Stomach (tissue), 8 donors: ENCODE measurements at regions not wholly inside any gene's neighbourhood (a gene's known extent, or its start where the extent isn't known, plus 50 kb on each side); places are given as distances from the start of the nearest gene placed in this dataset.

Experiments used
- DNase-seq, 2 donors: peaks; one replicate each; pipeline versions ENCODE4 v3.0.0 to v3.0.0-alpha.2; 2013 to 2019
- H3K27ac ChIP-seq, 5 donors: fragments of 200-600 bp in 4 of 5; sonication (generic) in 4 of 5; one replicate each; pipeline ENCODE4 v1.5.1; 2013 to 2019; ENCODE audit warnings: mild to moderate bottlenecking in 1 of 5, moderate library complexity in 1 of 5
- H3K27me3 ChIP-seq, 3 donors: fragments of 200-600 bp; sonication (generic); one replicate each; pipeline ENCODE4 v1.5.1; 2017 to 2019; ENCODE audit warnings: mixed run types in 1 of 3
- H3K36me3 ChIP-seq, 4 donors: fragments of 200-600 bp; sonication (generic); 1 replicate in 3 of 4; 2 replicates in 1 of 4; pipeline ENCODE4 v1.5.1; 2016 to 2019
- H3K4me1 ChIP-seq, 4 donors: fragments of 200-600 bp; sonication (generic); one replicate each; pipeline ENCODE4 v1.5.1; 2016 to 2019
- H3K4me3 ChIP-seq, 4 donors: fragments of 200-600 bp; sonication (generic) in 3 of 4; one replicate each; pipeline ENCODE4 v1.5.1; 2016 to 2019; ENCODE audit warnings: mild to moderate bottlenecking in 1 of 4
- H3K9me3 ChIP-seq, 4 donors: fragments of 200-600 bp; sonication (generic); one replicate each; pipeline ENCODE4 v1.5.1; 2016 to 2019
- CTCF ChIP-seq, 7 experiments: fragments of 450-650 bp in 4 of 7; fragments of 200-600 bp in 3 of 7; sonication (generic) in 3 of 7; IDR thresholded peaks; one replicate each; pipeline ENCODE4 v1.5.1; 2016 to 2019; ENCODE audit warnings: antibody characterized with exemption in 7 of 7, control low read depth in 2 of 7, mild to moderate bottlenecking in 1 of 7
- EP300 ChIP-seq: sonication (generic); formaldehyde crosslinking; IDR thresholded peaks from one replicate; pipeline ENCODE4 v1.6.1; 2017; ENCODE audit warnings: antibody characterized with exemption
- POLR2A ChIP-seq, 4 donors: fragments of 450-650 bp; IDR thresholded peaks; one replicate each; pipeline ENCODE4 v1.6.1; 2016; ENCODE audit warnings: antibody characterized with exemption in 4 of 4, control low read depth in 2 of 4, mild to moderate bottlenecking in 1 of 4, moderate library complexity in 1 of 4
- POLR2AphosphoS5 ChIP-seq, 3 donors: sonication (generic); formaldehyde crosslinking; IDR thresholded peaks; one replicate each; pipeline ENCODE4 v1.6.1; 2016; ENCODE audit warnings: antibody characterized with exemption in 3 of 3
- WGBS, 5 donors: extraction: QIAGEN DNeasy Blood & Tissue Kit in 3 of 5; methylation state at CpG; one replicate each; pipeline versions ENCODE4 v1.1.5 to v1.1.7; 2013 to 2018; 5-methylcytosine and 5-hydroxymethylcytosine counted together
- intact Hi-C: fragments of 100-400 bp; cut with DNase I; formaldehyde crosslinking; loops from one replicate; pipeline ENCODE4 v1.15.1; 2023; ENCODE audit warnings: low total_unique reads
- donor health status: healthy with polysubstance abuse.
- donor health status: Bipolar disorder and iron deficiency.
- donor health status: healthy.

- intact Hi-C loops = no loop called here
- H3K4me3 ChIP-seq = no peak overlapping the region
- H3K27me3 ChIP-seq = no peaks in the 10 kb centered on the region
- no peak for DNase-seq
- TF ChIP-seq EP300 (no peak), POLR2A (IDR thresholded peaks at IDR 0.05) (no peak), CTCF (IDR thresholded peaks at IDR 0.05) (no peak), POLR2AphosphoS5 (IDR thresholded peaks at IDR 0.05) (no peak)
- H3K9me3 ChIP-seq = no peaks in the 10 kb centered on the region
- WGBS, 5 donors = 74 to 83% (median 77%) methylated on average over 4 of the region's 4 CpGs
- H3K4me1 ChIP-seq = no peaks in the 10 kb centered on the region
- H3K27ac ChIP-seq = no peak overlapping the region
- H3K36me3 ChIP-seq = no peaks in the 10 kb centered on the region
Measured at GRCh38 chr12:77504466-77504865, 326.2 kb upstream of the NAV3 start.

GRCh38 chr12:77500089-77500488 is 330.6 kb upstream of the NAV3 start:
- Histone ChIP-seq H3K36me3 (no peaks in the 10 kb centered on the region), H3K4me3 (no peak overlapping the region), H3K27ac (no peak overlapping the region), H3K27me3 (no peaks in the 10 kb centered on the region), H3K4me1 (no peaks in the 10 kb centered on the region), H3K9me3 (no peaks in the 10 kb centered on the region)
- intact Hi-C loops = no loop called here
- no peak for DNase-seq
- no peak for TF ChIP-seq POLR2A (IDR thresholded peaks at IDR 0.05)
- no peak for TF ChIP-seq EP300
- TF ChIP-seq POLR2AphosphoS5 (IDR thresholded peaks at IDR 0.05) = no peak
- TF ChIP-seq CTCF (IDR thresholded peaks at IDR 0.05) = no peak

GRCh38 chr12:77497647-77498046 is 333.0 kb upstream of the NAV3 start:
- Histone ChIP-seq H3K4me1 (no peaks in the 10 kb centered on the region), H3K27me3 (no peaks in the 10 kb centered on the region), H3K36me3 (no peaks in the 10 kb centered on the region), H3K4me3 (no peak overlapping the region), H3K9me3 (no peaks in the 10 kb centered on the region), H3K27ac (no peak overlapping the region)
- TF ChIP-seq POLR2A (IDR thresholded peaks at IDR 0.05) (no peak), CTCF (IDR thresholded peaks at IDR 0.05) (no peak), EP300 (no peak), POLR2AphosphoS5 (IDR thresholded peaks at IDR 0.05) (no peak)
- no peak for DNase-seq
- 74 to 87% (median 76%) methylated on average over 1 of the region's 1 CpG for whole genome bisulfite sequencing, 5 donors
- intact Hi-C loops = no loop called here

- intact Hi-C loops = no loop called here
- DNase-seq = no peak
- 86 to 93% (median 90%) methylated on average over 5 of the region's 5 CpGs for WGBS, 5 donors
- no peaks in the 10 kb centered on the region for H3K4me1 ChIP-seq
- H3K9me3 ChIP-seq = no peaks in the 10 kb centered on the region
- H3K27me3 ChIP-seq = no peaks in the 10 kb centered on the region
- no peaks in the 10 kb centered on the region for H3K36me3 ChIP-seq
- H3K4me3 ChIP-seq = no peak overlapping the region
- TF ChIP-seq EP300 = no peak
- TF ChIP-seq POLR2A (IDR thresholded peaks at IDR 0.05) = no peak
- no peak for TF ChIP-seq POLR2AphosphoS5 (IDR thresholded peaks at IDR 0.05)
- TF ChIP-seq CTCF (IDR thresholded peaks at IDR 0.05) = no peak
- H3K27ac ChIP-seq = no peak overlapping the region
Measured at GRCh38 chr12:77496714-77497113, 334.0 kb upstream of the NAV3 start.
